ENCODE measurements at regions not wholly inside any gene's neighbourhood (a gene's known extent, or its start where the extent isn't known, plus 50 kb on each side); places are given as distances from the start of the nearest gene placed in this dataset.

- no peak for TF ChIP-seq ZNF772 (CRISPR knock-in tag; IDR thresholded peaks at IDR 0.05)
- peak; percentile 76; the same call in 1 of the 2 replicates for TF ChIP-seq RXRA (CRISPR knock-in tag; IDR thresholded peaks at IDR 0.05)
- TF ChIP-seq HMG20B (CRISPR knock-in tag; conservative IDR thresholded peaks at IDR 0.05) = 0 out of 2 replicates have a peak, but pooled peaks have one; percentile 48
- TF ChIP-seq ZNF883 (CRISPR knock-in tag; IDR thresholded peaks at IDR 0.05; ENCODE audit: not compliant biosample characterization) = no peak
- peak; percentile 41; the same call in 1 of the 2 replicates for TF ChIP-seq FOXC1 (CRISPR knock-in tag; IDR thresholded peaks at IDR 0.05; ENCODE audit: borderline replicate concordance)
- TF ChIP-seq, protein P1, sequence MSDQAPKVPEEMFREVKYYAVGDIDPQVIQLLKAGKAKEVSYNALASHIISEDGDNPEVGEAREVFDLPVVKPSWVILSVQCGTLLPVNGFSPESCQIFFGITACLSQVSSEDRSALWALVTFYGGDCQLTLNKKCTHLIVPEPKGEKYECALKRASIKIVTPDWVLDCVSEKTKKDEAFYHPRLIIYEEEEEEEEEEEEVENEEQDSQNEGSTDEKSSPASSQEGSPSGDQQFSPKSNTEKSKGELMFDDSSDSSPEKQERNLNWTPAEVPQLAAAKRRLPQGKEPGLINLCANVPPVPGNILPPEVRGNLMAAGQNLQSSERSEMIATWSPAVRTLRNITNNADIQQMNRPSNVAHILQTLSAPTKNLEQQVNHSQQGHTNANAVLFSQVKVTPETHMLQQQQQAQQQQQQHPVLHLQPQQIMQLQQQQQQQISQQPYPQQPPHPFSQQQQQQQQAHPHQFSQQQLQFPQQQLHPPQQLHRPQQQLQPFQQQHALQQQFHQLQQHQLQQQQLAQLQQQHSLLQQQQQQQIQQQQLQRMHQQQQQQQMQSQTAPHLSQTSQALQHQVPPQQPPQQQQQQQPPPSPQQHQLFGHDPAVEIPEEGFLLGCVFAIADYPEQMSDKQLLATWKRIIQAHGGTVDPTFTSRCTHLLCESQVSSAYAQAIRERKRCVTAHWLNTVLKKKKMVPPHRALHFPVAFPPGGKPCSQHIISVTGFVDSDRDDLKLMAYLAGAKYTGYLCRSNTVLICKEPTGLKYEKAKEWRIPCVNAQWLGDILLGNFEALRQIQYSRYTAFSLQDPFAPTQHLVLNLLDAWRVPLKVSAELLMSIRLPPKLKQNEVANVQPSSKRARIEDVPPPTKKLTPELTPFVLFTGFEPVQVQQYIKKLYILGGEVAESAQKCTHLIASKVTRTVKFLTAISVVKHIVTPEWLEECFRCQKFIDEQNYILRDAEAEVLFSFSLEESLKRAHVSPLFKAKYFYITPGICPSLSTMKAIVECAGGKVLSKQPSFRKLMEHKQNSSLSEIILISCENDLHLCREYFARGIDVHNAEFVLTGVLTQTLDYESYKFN (CRISPR knock-in tag; conservative IDR thresholded peaks at IDR 0.05) = peak; percentile 98
- 0 out of 2 replicates have a peak, but pooled peaks have one; percentile 14 for TF ChIP-seq USF2 (IDR thresholded peaks at IDR 0.05; ENCODE audit: low read depth, low read length)
- no peak for TF ChIP-seq USF2 (CRISPR knock-in tag; IDR thresholded peaks at IDR 0.05; ENCODE audit: borderline replicate concordance)
- peak; percentile 94; the same call in 1 of the 2 replicates for TF ChIP-seq FOXJ3 (CRISPR knock-in tag; IDR thresholded peaks at IDR 0.05; ENCODE audit: borderline replicate concordance)
- TF ChIP-seq ZNF160 (CRISPR knock-in tag; IDR thresholded peaks at IDR 0.05) = 0 out of 2 replicates have a peak, but pooled peaks have one; percentile 32
- TF ChIP-seq PRDM15 (CRISPR knock-in tag; IDR thresholded peaks at IDR 0.05) = no peak
- peak; percentile 87 for TF ChIP-seq FOXP1 (IDR thresholded peaks at IDR 0.05)
- TF ChIP-seq FOXP1 (CRISPR knock-in tag; IDR thresholded peaks at IDR 0.05) = peak; percentile 92
- peak; percentile 84 for TF ChIP-seq MYC (CRISPR knock-in tag; IDR thresholded peaks at IDR 0.05; ENCODE audit: borderline replicate concordance)
Measured at GRCh38 chr3:160106905-160107861, 118.0 kb upstream of the C3orf80 start (continued).
